Common myeloid progenitor, CD34-positive (primary cell): ENCODE measurements at regions not wholly inside any gene's neighbourhood (a gene's known extent, or its start where the extent isn't known, plus 50 kb on each side); places are given as distances from the start of the nearest gene placed in this dataset.

Source experiments
- CTCF ChIA-PET: fragments of 350-600 bp; sonication (Branson Sonifier 250); formaldehyde crosslinking; loops from one replicate; lab custom pipeline; 2021; ENCODE audit warnings: antibody characterized with exemption; lab: Charles Lee
- POLR2A ChIA-PET: fragments of 350-600 bp; sonication (Branson Sonifier 250); formaldehyde crosslinking; loops from one replicate; lab custom pipeline; 2021; ENCODE audit warnings: antibody characterized with exemption; lab: Charles Lee
- DNase-seq, 3 donors: peaks; one replicate each; pipeline versions ENCODE4 v3.0.0 to v3.0.0-alpha.2; 2013
- H3K27ac ChIP-seq, 2 experiments: 1 replicate in 1 of 2; 2 replicates in 1 of 2; pipeline ENCODE4 v1.7.0; 2013; ENCODE audit warnings: inconsistent platforms in 2 of 2, low read length in 2 of 2, mild to moderate bottlenecking in 2 of 2, low read depth in 1 of 2, moderate library complexity in 1 of 2; ENCODE audit not compliant: severe bottlenecking in 2 of 2, insufficient read depth in 1 of 2, poor library complexity in 1 of 2
- H3K27me3 ChIP-seq, 5 experiments: replicated peaks in 2 of 5; 1 replicate in 3 of 5; 2 replicates in 2 of 5; pipeline versions ENCODE4 v1.6.1 to v1.7.0; 2013; ENCODE audit warnings: low read length in 4 of 5, mild to moderate bottlenecking in 2 of 5, moderate library complexity in 2 of 5, inconsistent platforms in 1 of 5; ENCODE audit not compliant: insufficient read depth in 5 of 5, control insufficient read depth in 4 of 5
- H3K36me3 ChIP-seq, 4 experiments: 1 replicate in 2 of 4; 2 replicates in 2 of 4; pipeline versions ENCODE4 v1.6.1 to v1.7.0; 2013; ENCODE audit warnings: low read length in 3 of 4, control low read depth in 1 of 4, mild to moderate bottlenecking in 1 of 4; ENCODE audit not compliant: control insufficient read depth in 4 of 4, insufficient read depth in 4 of 4
- H3K4me1 ChIP-seq, 4 experiments: 1 replicate in 3 of 4; 2 replicates in 1 of 4; pipeline versions ENCODE4 v1.6.1 to v1.7.1; 2013; ENCODE audit warnings: low read length in 3 of 4, mild to moderate bottlenecking in 3 of 4, control low read depth in 1 of 4, inconsistent platforms in 1 of 4, moderate library complexity in 1 of 4; ENCODE audit not compliant: control insufficient read depth in 4 of 4, insufficient read depth in 4 of 4; ENCODE audit errors: control extremely low read depth in 1 of 4
- H3K4me3 ChIP-seq, 7 experiments: 1 replicate in 4 of 7; 2 replicates in 3 of 7; pipeline versions ENCODE4 v1.5.1 to v1.7.0; 2013; ENCODE audit warnings: mild to moderate bottlenecking in 7 of 7, low read length in 6 of 7, moderate library complexity in 6 of 7, inconsistent platforms in 2 of 7, low read depth in 2 of 7, control low read depth in 1 of 7; ENCODE audit not compliant: insufficient read depth in 4 of 7, control insufficient read depth in 1 of 7; ENCODE audit errors: extremely low read depth in 1 of 7
- H3K9me3 ChIP-seq, 5 experiments: 1 replicate in 4 of 5; 2 replicates in 1 of 5; pipeline versions ENCODE4 v1.6.1 to v1.7.1; 2013; ENCODE audit warnings: low read length in 4 of 5, mild to moderate bottlenecking in 2 of 5, inconsistent platforms in 1 of 5, low read depth in 1 of 5, moderate library complexity in 1 of 5; ENCODE audit not compliant: control insufficient read depth in 4 of 5, insufficient read depth in 2 of 5; ENCODE audit errors: control extremely low read depth in 1 of 5
- WGBS: methylation state at CpG from one replicate; pipeline ENCODE4 v1.1.5; 2013; ENCODE audit not compliant: insufficient coverage; 5-methylcytosine and 5-hydroxymethylcytosine counted together

DNA sequence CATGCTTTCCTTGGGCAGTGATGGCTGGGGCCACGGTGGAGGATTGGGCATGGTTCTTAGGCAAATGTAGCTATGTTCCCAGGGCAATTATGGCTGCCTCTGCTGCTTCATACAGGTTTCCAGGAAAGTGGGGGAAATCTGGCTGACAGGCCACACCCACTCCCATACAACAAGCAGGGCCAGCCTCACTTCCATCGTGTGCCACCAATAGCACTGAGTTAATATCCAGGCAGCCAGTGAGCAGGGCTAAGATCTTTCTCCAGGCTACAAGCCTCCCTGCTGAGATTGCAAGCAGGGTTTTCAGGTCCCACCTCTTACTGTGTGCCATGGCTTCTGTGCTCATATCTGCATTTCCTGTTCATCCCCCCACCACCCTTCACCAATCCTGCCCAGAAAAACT, 1291.9 kb downstream of the SI start:
- H3K36me3 ChIP-seq: no peaks in the 10 kb centered on the region
- no peak overlapping the region for H3K27ac ChIP-seq
- no peak for DNase-seq
- no peaks in the 10 kb centered on the region for H3K27me3 ChIP-seq
- H3K9me3 ChIP-seq: no peaks in the 10 kb centered on the region
- CTCF ChIA-PET: no interaction called here
- 86% methylated on average over 2 of the region's 2 CpGs for WGBS
- no peaks in the 10 kb centered on the region for H3K4me1 ChIP-seq
- no peak overlapping the region for H3K4me3 ChIP-seq
- POLR2A ChIA-PET: no interaction called here

DNA sequence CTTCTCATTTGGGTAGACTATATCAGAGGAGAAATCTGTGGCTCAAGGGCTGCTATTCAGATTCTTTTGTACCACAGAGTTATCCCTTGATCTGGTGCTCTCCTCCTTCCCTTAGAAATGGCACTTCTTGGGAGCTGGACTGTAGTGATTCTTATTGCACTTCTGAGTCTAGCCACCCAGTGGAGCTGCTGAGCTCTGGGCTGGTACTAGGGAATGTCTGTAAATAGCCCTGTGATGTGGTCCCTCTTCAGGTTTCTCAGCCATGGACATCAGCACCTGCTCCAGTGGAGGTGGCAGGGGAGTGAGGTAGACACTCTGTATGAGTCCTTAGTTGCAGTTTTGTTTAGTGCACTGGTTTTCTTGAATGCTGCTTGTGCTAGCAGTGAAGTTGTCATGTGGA, 1292.6 kb downstream of the SI start:
- H3K9me3 ChIP-seq: no peaks in the 10 kb centered on the region
- H3K27ac ChIP-seq: no peak overlapping the region
- ChIA-PET CTCF (no interaction called here), POLR2A (no interaction called here)
- no peaks in the 10 kb centered on the region for H3K36me3 ChIP-seq
- H3K27me3 ChIP-seq: no peaks in the 10 kb centered on the region
- no peak overlapping the region for H3K4me3 ChIP-seq
- no peaks in the 10 kb centered on the region for H3K4me1 ChIP-seq
- DNase-seq: no peak

DNA sequence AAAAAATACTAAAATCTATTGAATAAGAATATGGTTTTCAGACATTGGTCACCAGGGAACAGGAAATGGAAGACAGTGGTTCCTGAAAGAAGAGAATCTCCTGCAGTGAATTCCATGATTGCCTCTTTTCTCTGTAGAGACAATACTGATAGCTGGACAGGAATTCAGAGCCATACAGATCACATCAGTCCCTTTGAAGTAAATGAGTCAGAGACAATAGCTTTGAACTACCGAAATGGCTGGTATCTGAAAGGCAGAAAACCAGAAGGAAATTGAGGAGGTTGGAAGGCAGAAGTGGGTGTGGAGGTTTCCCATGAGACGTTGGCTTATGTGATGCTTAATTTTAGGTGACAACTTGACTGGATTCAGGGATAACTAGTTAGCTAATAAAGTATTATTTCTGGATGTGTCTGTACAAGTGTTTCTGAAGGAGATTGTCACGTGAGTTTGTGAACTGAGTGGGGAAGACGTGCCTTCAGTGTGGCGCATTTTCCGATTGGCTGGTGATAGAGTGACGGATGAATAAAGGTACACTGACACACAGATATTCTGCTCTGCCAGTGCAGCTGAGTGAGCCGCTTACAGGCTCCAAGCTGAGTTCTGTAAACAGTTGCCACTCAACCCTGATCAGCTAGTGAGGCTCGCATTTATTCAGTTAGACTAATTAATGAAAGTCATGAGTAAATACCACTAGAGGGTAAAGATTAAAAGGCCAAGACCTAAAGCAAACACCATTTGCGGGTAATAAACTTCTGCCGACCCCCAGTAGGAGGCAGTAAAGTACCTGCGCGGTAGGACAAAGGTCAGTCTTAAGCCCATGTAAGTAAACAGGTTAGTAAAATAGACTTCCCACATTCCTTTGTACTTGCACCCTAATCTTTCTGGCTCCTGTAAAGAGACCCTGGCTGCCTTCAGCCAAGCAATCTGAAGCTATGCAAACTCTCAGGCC, 1298.6 kb downstream of the SI start:
- DNase-seq: no peak
- Histone ChIP-seq H3K27me3 (no peaks in the 10 kb centered on the region), H3K9me3 (no peaks in the 10 kb centered on the region), H3K4me3 (no peak overlapping the region), H3K27ac (no peak overlapping the region), H3K36me3 (no peaks in the 10 kb centered on the region), H3K4me1 (no peaks in the 10 kb centered on the region)
- POLR2A ChIA-PET: no interaction called here
- 91% methylated on average over 9 of the region's 13 CpGs for WGBS
- CTCF ChIA-PET: no interaction called here

DNA sequence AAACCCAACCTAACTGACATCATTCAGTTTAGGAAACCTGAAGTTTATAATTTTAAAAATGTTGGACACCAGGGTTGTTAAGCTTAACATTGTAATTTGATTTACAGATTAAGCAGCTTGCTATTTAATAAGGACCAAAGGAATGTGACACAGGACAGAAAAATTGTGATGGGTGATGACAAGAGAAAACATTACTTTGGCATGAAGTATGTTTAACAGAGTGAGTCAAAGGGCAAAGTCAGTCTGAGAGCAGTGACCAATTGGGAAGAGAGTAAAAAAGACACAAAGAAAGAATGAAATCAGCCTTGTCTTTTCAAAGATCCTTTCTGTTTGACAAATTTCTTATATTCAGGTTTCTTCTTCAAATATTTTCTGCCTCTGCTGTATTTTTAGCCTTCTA, 1301.6 kb downstream of the SI start:
- ChIA-PET POLR2A (no interaction called here), CTCF (no interaction called here)
- no peak overlapping the region for H3K4me3 ChIP-seq
- H3K27me3 ChIP-seq: no peaks in the 10 kb centered on the region
- no peaks in the 10 kb centered on the region for H3K36me3 ChIP-seq
- no peaks in the 10 kb centered on the region for H3K9me3 ChIP-seq
- DNase-seq: no peak
- H3K4me1 ChIP-seq: no peaks in the 10 kb centered on the region
- no peak overlapping the region for H3K27ac ChIP-seq

DNA sequence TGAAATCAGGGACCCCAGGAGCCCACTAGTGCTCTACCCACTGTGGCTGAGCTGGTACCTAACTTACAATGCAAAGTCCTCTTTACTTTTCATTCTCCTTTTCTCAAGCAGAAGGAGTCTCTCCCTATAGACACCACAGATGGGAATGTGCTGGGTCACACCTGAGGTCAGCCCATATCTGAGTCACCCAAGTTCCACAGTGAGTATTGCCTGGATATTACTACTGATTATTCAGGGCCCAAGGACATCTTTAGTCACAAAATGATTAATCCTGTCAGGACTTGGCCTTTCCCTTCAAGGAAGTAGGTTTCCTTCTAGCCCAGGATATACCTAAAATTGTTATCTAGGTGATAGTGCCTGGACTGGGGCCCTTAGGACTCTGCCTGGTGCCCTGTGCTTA, 1305.2 kb downstream of the SI start:
- H3K9me3 ChIP-seq: no peaks in the 10 kb centered on the region
- no peak overlapping the region for H3K4me3 ChIP-seq
- H3K27me3 ChIP-seq: no peaks in the 10 kb centered on the region
- DNase-seq: no peak
- no peak overlapping the region for H3K27ac ChIP-seq
- no peaks in the 10 kb centered on the region for H3K4me1 ChIP-seq
- no peaks in the 10 kb centered on the region for H3K36me3 ChIP-seq
- CTCF ChIA-PET: no interaction called here
- POLR2A ChIA-PET: no interaction called here

DNA sequence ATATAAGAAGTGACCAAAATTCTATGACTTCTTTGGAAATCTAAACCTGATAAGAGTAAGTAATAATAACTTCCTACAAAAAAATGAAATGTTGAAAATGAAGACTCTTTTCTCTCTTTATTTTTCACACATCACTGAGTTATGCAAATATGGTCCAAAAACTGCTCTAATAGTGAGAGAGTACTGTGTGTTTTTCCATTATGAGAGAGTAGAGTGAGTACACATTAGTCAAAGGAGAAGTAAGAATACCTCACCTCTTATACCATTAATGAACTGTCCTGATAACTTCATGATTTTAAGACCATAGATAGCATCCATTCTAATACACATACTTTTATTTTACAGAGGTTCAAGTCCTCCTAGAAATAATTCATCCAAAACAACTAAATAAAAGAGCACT, 1310.2 kb downstream of the SI start:
- H3K4me1 ChIP-seq: no peaks in the 10 kb centered on the region
- DNase-seq: no peak
- H3K9me3 ChIP-seq: no peaks in the 10 kb centered on the region
- POLR2A ChIA-PET: no interaction called here
- H3K27ac ChIP-seq: no peak overlapping the region
- H3K27me3 ChIP-seq: no peaks in the 10 kb centered on the region
- H3K36me3 ChIP-seq: no peaks in the 10 kb centered on the region
- H3K4me3 ChIP-seq: no peak overlapping the region
- CTCF ChIA-PET: interaction anchor here (0.6 kb wide), 1 partner anchor 10 kb away, joined by 5 read pairs; no protein-coding TSS in a partner anchor

DNA sequence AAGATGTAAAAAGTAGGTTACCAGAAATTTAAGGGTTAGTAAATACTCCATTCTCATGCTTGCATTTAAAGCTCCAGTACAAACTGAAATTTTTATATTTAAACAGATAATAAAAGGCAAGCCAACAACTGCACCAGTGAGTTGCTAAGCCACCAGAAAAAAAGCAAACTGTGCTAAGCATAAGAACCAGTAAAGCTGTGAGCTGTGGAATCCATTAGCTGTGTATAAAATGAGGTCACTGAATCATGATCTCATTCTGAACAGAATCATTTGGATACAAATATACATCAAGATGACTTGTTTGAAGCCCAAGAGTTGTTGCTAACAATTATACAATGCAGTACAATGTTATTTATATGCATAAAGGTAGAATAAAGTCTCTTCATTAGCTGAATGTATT, 1312.2 kb downstream of the SI start:
- Histone ChIP-seq H3K4me1 (no peaks in the 10 kb centered on the region), H3K36me3 (no peaks in the 10 kb centered on the region), H3K27ac (no peak overlapping the region), H3K9me3 (no peaks in the 10 kb centered on the region), H3K4me3 (no peak overlapping the region), H3K27me3 (no peaks in the 10 kb centered on the region)
- ChIA-PET POLR2A (no interaction called here), CTCF (interaction anchor here (0.6 kb wide), 1 partner anchor 1505 kb away, joined by 3 read pairs; no protein-coding TSS in a partner anchor)
- DNase-seq: no peak
